Activated CD8-positive, alpha-beta memory T cell treated with anti-CD3 and anti-CD28 coated beads for 36 hours (primary cell): ENCODE measurements at regions not wholly inside any gene's neighbourhood (a gene's known extent, or its start where the extent isn't known, plus 50 kb on each side); places are given as distances from the start of the nearest gene placed in this dataset.
"Not testable (repeated sequence)": the region's sequence is repeated elsewhere in the genome, so short reads cannot be mapped to it uniquely, and the experiment has no call there.

Source experiments
- CTCF ChIA-PET: fragments of 350-600 bp; sonication (Branson Sonifier 250); formaldehyde crosslinking; loops from one replicate; lab custom pipeline; 2021; ENCODE audit warnings: antibody characterized with exemption; lab: Charles Lee
- POLR2A ChIA-PET: fragments of 350-600 bp; sonication (Branson Sonifier 250); formaldehyde crosslinking; loops from one replicate; lab custom pipeline; 2021; ENCODE audit warnings: antibody characterized with exemption; lab: Charles Lee

GRCh38 chr3:40912461-40912860 is 286.8 kb upstream of the CTNNB1 start:
- CTCF ChIA-PET = no interaction called here
- POLR2A ChIA-PET = no interaction called here

GRCh38 chr3:40913192-40913591 is 286.1 kb upstream of the CTNNB1 start:
- ChIA-PET POLR2A (no interaction called here), CTCF (no interaction called here)

GRCh38 chr3:40913641-40914040 is 285.7 kb upstream of the CTNNB1 start:
- POLR2A ChIA-PET = no interaction called here
- CTCF ChIA-PET = no interaction called here

- ChIA-PET CTCF (no interaction called here), POLR2A (no interaction called here)
Observed at GRCh38 chr3:40914475-40914874, 284.8 kb upstream of the CTNNB1 start.

GRCh38 chr3:40915346-40915865 is 283.9 kb upstream of the CTNNB1 start:
- POLR2A ChIA-PET = no interaction called here
- CTCF ChIA-PET = no interaction called here

GRCh38 chr3:40920041-40920440 is 279.3 kb upstream of the CTNNB1 start:
- ChIA-PET CTCF (no interaction called here), POLR2A (no interaction called here)

- POLR2A ChIA-PET = no interaction called here
- CTCF ChIA-PET = no interaction called here
Observed at GRCh38 chr3:40921251-40921650, 278.1 kb upstream of the CTNNB1 start.

GRCh38 chr3:40923143-40923542 is 276.2 kb upstream of the CTNNB1 start:
- POLR2A ChIA-PET = no interaction called here
- CTCF ChIA-PET = no interaction called here

GRCh38 chr3:40923651-40924050 is 275.7 kb upstream of the CTNNB1 start:
- POLR2A ChIA-PET = no interaction called here
- CTCF ChIA-PET = no interaction called here

- CTCF ChIA-PET = no interaction called here
Observed at GRCh38 chr3:40924559-40925141, 274.7 kb upstream of the CTNNB1 start.

GRCh38 chr3:40925231-40925630 is 274.1 kb upstream of the CTNNB1 start:
- POLR2A ChIA-PET = no interaction called here
- CTCF ChIA-PET = no interaction called here

More at GRCh38 chr3:40924559-40925141, 274.7 kb upstream of the CTNNB1 start:
- POLR2A ChIA-PET = no interaction called here

- ChIA-PET POLR2A (no interaction called here), CTCF (no interaction called here)
Observed at GRCh38 chr3:40930131-40930538, 269.2 kb upstream of the CTNNB1 start.

- CTCF ChIA-PET = no interaction called here
- POLR2A ChIA-PET = no interaction called here
Observed at GRCh38 chr3:40930756-40931155, 268.5 kb upstream of the CTNNB1 start.

- ChIA-PET CTCF (no interaction called here), POLR2A (interaction anchor here (0.6 to 0.7 kb wide), 4 partner anchors 11 to 1221 kb away, joined by 3 to 4 read pairs (median 3); no protein-coding TSS in a partner anchor)
Observed at GRCh38 chr3:40938591-40938990, 260.7 kb upstream of the CTNNB1 start.

- CTCF ChIA-PET = no interaction called here
- POLR2A ChIA-PET = interaction anchor here (0.7 kb wide), 1 partner anchor 1222 kb away, joined by 3 read pairs; no protein-coding TSS in a partner anchor
Observed at GRCh38 chr3:40939030-40939740, 260.1 kb upstream of the CTNNB1 start.

- POLR2A ChIA-PET = no interaction called here
- CTCF ChIA-PET = no interaction called here
Observed at GRCh38 chr3:40939741-40940130, 259.6 kb upstream of the CTNNB1 start.

GRCh38 chr3:40940651-40941050 is 258.7 kb upstream of the CTNNB1 start:
- POLR2A ChIA-PET = no interaction called here
- CTCF ChIA-PET = no interaction called here

- CTCF ChIA-PET, POLR2A ChIA-PET: not testable (repeated sequence)
Observed at GRCh38 chr3:40947022-40947421, 252.3 kb upstream of the CTNNB1 start.

GRCh38 chr3:40949347-40949746 is 250.0 kb upstream of the CTNNB1 start:
- POLR2A ChIA-PET = interaction anchor here (0.6 kb wide), 1 partner anchor 11 kb away, joined by 3 read pairs; no protein-coding TSS in a partner anchor
- CTCF ChIA-PET = not testable (repeated sequence)

- ChIA-PET POLR2A (no interaction called here), CTCF (no interaction called here)
Observed at GRCh38 chr3:40951636-40952035, 247.7 kb upstream of the CTNNB1 start.
